SJSA1 (cell line): ENCODE measurements at regions not wholly inside any gene's neighbourhood (a gene's known extent, or its start where the extent isn't known, plus 50 kb on each side); places are given as distances from the start of the nearest gene placed in this dataset.

Experiments used
- DNase-seq, 2 experiments: peaks; one replicate each; pipeline ENCODE4 v3.0.0-alpha.2; 2015 to 2020; ENCODE audit warnings: low spot score in 2 of 2, low read depth in 1 of 2
- H3K27ac ChIP-seq: fragments of 250-450 bp; sonication (Bioruptor Pico); 2 replicates; pipeline ENCODE4 v1.5.1; 2020; ENCODE audit warnings: mild to moderate bottlenecking, moderate library complexity
- H3K27me3 ChIP-seq: fragments of 250-450 bp; sonication (Bioruptor Pico); replicated peaks from 2 replicates; pipeline ENCODE4 v1.5.1; 2020; ENCODE audit warnings: mild to moderate bottlenecking, moderate library complexity
- H3K36me3 ChIP-seq: fragments of 250-450 bp; sonication (Bioruptor Pico); 2 replicates; pipeline ENCODE4 v1.5.1; 2020; ENCODE audit warnings: mild to moderate bottlenecking
- H3K4me1 ChIP-seq: fragments of 250-450 bp; sonication (Bioruptor Pico); replicated peaks from 2 replicates; pipeline ENCODE4 v1.6.1; 2021; ENCODE audit warnings: mild to moderate bottlenecking
- H3K4me3 ChIP-seq: fragments of 250-450 bp; sonication (Bioruptor Pico); 2 replicates; pipeline ENCODE4 v1.5.1; 2020; ENCODE audit warnings: mild to moderate bottlenecking
- H3K9me3 ChIP-seq: fragments of 250-450 bp; sonication (Bioruptor Pico); replicated peaks from 2 replicates; pipeline ENCODE4 v1.5.1; 2020; ENCODE audit warnings: mild to moderate bottlenecking

DNA sequence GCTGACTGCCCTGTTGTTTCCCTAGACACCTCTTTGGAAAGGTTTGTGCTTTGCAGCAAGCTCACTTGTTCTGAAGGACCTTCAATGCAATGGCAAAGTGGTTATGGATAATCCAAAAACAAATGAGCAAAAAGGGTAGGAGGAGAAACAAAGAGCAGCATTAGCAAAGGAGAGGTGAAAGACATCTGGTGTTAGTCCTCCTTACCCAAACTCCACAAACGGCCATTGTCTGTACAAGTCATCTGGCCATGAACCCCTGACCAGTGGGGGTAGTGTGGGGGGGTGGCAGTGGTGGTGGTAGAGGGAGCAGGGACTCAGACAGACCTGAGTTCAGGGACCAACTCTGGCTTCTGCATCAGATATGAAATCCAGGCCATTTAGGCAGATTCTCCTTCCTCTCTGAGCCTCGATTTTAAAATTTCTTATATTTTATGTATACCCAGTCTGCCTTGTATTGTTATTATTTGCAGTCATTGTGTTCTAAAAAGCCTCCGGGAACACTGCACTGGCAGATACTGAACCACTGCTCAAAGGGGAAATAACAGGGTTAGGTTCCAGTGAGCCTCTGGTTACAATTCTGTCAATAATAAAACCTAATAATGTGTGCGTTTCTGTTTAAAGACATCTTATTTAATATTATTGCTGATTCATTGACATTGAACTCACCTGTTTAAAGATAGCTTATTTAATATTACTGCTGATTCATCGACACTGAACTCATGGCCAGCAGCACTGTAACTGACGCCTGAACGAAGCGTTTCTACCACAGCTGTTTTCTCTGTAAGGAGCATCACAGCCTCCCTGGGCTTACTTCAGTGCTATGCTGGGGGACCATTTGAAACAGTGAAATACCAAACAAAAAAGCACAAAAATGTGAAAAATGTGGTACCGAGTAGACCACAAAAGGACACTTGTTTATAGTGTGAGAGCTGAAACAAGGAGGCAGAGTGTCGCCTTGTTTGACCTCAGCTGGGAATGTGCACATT, 156.0 kb downstream of the SEC61B start:
- no peak overlapping the region for H3K4me3 ChIP-seq
- H3K27me3 ChIP-seq, result no peaks in the 10 kb centered on the region
- H3K36me3 ChIP-seq, result no peaks in the 10 kb centered on the region
- peak; percentile 65 to 87 for DNase-seq
- no peaks in the 10 kb centered on the region for H3K9me3 ChIP-seq
- H3K4me1 ChIP-seq, result peaks cover 30% of the 10 kb centered on the region
- H3K27ac ChIP-seq, result peak overlapping the region; percentile 66

DNA sequence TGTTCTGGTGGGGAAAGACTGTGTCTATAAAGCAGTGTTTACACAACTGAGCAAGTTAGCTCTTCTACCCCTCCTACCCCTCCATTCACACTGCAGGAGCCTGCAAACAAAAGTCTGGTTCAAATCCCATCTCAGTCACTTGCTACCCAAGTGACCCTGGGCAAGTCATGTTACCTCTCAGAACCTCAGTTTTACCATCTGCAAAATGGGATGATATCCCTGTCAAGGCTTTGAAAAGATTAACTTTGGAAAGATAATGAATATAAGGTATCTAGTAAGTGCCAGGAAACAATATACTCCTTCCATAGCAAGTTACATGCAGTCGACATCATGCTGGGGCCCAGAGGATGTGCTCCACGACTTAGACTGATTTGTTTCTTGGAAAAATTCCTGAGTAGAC, 161.5 kb downstream of the SEC61B start:
- H3K4me3 ChIP-seq, result no peak overlapping the region
- no peak for DNase-seq

DNA sequence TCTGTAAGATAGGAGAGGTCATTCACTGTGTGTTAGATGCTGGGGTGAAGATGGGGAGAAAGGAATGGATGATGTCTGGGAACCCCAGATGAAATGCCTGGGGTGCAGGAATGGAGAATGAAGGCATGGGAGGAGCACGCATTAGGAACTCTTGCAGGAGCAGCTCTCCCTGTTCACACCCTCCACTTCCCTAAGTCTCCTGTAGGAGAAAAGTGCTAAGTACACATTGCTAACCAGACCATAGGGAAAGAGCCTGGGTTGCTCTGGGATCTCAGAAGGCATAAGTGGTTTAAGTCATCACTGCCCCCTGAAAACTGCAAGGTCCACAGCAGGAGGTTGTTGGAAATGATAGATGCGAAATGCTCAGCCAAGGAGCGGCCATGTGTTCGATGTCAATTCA, 163.1 kb downstream of the SEC61B start:
- no peak overlapping the region for H3K4me3 ChIP-seq
- no peak overlapping the region for H3K27ac ChIP-seq
- no peaks in the 10 kb centered on the region for H3K9me3 ChIP-seq
- no peaks in the 10 kb centered on the region for H3K36me3 ChIP-seq
- no peaks in the 10 kb centered on the region for H3K27me3 ChIP-seq
- DNase-seq, result no peak
- H3K4me1 ChIP-seq, result peaks cover 21% of the 10 kb centered on the region

More for the DNA sequence above, 161.5 kb downstream of the SEC61B start:
- Histone ChIP-seq H3K36me3 (no peaks in the 10 kb centered on the region), H3K27ac (no peak overlapping the region), H3K4me1 (peaks cover 26% of the 10 kb centered on the region), H3K9me3 (no peaks in the 10 kb centered on the region), H3K27me3 (no peaks in the 10 kb centered on the region)

GRCh38 chr9:99385814-99386279, 163.8 kb downstream of the SEC61B start:
- no peaks in the 10 kb centered on the region for H3K36me3 ChIP-seq
- no peak overlapping the region for H3K4me3 ChIP-seq
- no peaks in the 10 kb centered on the region for H3K27me3 ChIP-seq
- no peaks in the 10 kb centered on the region for H3K9me3 ChIP-seq
- peaks cover 21% of the 10 kb centered on the region for H3K4me1 ChIP-seq
- DNase-seq, result no peak
- no peak overlapping the region for H3K27ac ChIP-seq

DNA sequence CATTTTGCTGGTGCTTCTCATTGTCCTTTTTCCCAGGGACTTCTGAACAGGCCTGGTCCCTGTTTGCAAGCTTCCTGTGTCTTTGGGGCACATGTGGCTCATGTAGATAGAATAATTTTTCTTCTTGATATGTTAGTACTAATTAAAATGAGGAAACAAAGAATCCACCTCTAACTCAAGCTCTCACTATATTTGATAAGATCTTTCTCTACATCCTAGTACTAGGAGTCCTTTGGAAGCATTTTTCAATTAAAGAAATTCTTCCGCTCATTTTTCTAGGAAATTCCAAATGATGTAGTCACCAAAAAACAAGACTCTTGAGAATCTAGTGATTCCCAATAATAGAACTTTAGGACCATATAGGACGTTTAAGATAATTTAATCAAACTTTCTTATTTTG, 165.3 kb downstream of the SEC61B start:
- Histone ChIP-seq H3K4me3 (no peak overlapping the region), H3K27ac (no peak overlapping the region), H3K4me1 (peaks cover 21% of the 10 kb centered on the region), H3K9me3 (no peaks in the 10 kb centered on the region), H3K36me3 (no peaks in the 10 kb centered on the region), H3K27me3 (no peaks in the 10 kb centered on the region)
- DNase-seq, result no peak

DNA sequence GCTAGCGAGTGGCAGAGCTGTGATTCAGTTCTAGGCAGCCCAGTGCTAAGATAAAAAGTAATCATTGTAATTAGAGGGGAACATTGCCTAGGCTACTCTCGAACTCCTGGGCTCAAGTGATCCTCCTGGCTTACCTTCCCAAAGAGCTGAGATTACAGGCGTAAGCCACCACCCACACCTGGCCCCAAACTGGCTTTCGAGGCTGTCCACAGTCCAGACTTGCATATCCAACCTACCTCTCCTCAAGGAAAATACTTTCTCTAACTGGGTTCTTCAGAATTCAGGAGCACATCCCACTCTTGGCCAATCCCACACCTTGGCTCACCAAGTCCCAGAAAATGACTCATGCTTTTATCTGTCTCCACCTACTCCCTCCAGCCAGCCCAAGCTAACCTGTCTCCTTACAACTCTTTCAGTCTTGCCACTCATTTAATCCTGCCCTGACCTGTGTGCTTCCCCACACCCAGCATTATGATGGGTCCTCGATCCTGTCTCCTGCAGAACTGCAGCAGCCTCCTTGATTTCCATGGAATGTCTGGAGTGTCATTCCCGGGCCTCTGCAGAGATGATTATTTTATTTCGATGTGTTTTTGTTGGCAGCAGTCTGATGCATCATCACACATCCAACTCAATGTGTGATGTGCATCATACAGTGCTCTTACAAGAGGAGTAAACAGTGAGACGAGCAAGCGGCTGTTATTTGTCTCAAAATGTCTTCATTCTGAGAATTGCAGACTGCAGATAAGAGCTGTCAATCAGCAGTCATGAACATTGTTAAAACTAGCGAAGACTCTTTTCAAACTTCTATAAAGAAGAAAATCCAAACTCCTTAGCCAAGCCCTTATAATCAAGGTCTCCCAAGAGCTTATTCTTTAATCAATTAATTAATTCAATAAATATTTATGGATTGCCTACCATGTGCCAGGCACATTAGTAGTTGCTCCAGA, 167.3 kb downstream of the SEC61B start:
- DNase-seq, result no peak
- H3K9me3 ChIP-seq, result no peaks in the 10 kb centered on the region

DNA sequence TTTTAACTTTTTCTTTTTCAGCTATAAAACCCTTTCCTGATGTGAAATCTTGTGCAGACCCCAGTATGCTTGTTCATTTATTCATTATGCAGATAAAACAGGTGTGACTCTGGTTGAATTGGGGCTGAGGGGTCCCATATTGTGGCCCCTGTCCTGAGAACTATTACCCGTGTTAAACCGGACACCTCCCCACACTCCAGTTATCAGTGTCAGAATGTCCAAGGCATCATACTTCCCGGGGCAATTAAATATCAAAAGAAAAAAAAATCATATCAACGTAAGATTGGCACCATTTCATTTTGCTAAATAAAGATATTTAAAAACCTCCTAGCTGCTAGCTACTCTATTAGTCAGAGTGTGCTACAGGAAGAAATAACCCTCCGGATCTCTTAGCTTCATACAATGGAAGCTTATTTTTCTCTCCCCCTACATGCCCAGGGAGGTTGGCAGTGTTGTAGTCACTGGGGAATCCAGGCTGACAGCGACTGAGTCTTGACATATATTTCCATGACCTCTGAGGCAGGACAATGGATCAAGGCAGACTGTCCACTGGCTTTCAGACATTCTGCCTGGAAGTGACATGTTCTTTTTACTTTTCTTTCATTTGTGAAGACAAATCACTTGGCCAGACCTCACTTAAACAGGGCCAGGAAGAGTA, 170.0 kb downstream of the SEC61B start:
- H3K36me3 ChIP-seq, result no peaks in the 10 kb centered on the region
- H3K27ac ChIP-seq, result no peak overlapping the region
- peaks cover 7% of the 10 kb centered on the region; the same call in 1 of the 2 replicates for H3K4me1 ChIP-seq
- no peaks in the 10 kb centered on the region for H3K27me3 ChIP-seq
- no peak for DNase-seq
- H3K4me3 ChIP-seq, result no peak overlapping the region
- H3K9me3 ChIP-seq, result no peaks in the 10 kb centered on the region

More for the DNA sequence above, 167.3 kb downstream of the SEC61B start:
- Histone ChIP-seq H3K36me3 (no peaks in the 10 kb centered on the region), H3K27me3 (no peaks in the 10 kb centered on the region), H3K4me3 (no peak overlapping the region), H3K4me1 (peaks cover 21% of the 10 kb centered on the region), H3K27ac (no peak overlapping the region)

GRCh38 chr9:99392986-99393385, 170.9 kb downstream of the SEC61B start:
- Histone ChIP-seq H3K4me3 (no peak overlapping the region), H3K27me3 (no peaks in the 10 kb centered on the region), H3K27ac (no peak overlapping the region), H3K36me3 (no peaks in the 10 kb centered on the region), H3K9me3 (no peaks in the 10 kb centered on the region), H3K4me1 (peaks cover 7% of the 10 kb centered on the region; the same call in 1 of the 2 replicates)
- no peak for DNase-seq

- no peaks in the 10 kb centered on the region for H3K27me3 ChIP-seq
- no peak for DNase-seq
- no peaks in the 10 kb centered on the region for H3K36me3 ChIP-seq
- H3K27ac ChIP-seq, result no peak overlapping the region
- no peak overlapping the region for H3K4me3 ChIP-seq
- no peaks in the 10 kb centered on the region for H3K9me3 ChIP-seq
- H3K4me1 ChIP-seq, result peaks cover 10% of the 10 kb centered on the region; the same call in 1 of the 2 replicates
Measured at GRCh38 chr9:99393993-99394392, 171.9 kb downstream of the SEC61B start.

DNA sequence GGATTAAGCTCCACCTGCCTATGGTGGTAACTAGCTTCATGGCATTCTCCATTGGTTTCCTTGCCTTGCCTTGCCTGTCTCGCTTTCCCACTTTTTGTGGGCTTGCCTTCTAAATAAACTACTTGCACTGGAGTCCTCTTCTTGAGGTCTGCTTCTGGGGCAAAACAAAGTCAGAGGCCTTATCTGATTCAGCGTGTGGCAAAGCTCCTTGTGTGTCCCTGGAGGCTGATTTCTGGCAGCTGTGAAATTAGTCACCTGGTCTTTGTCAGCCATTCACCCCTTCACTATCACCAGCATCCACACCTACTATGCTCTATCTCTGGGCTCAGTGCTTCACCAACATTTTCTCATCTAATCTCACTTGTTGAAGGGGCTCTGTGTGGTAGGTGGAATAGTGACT, 176.2 kb downstream of the SEC61B start:
- Histone ChIP-seq H3K4me3 (no peak overlapping the region), H3K4me1 (peaks cover 26% of the 10 kb centered on the region), H3K36me3 (no peaks in the 10 kb centered on the region), H3K9me3 (no peaks in the 10 kb centered on the region), H3K27me3 (no peaks in the 10 kb centered on the region), H3K27ac (no peak overlapping the region)
- DNase-seq, result no peak

DNA sequence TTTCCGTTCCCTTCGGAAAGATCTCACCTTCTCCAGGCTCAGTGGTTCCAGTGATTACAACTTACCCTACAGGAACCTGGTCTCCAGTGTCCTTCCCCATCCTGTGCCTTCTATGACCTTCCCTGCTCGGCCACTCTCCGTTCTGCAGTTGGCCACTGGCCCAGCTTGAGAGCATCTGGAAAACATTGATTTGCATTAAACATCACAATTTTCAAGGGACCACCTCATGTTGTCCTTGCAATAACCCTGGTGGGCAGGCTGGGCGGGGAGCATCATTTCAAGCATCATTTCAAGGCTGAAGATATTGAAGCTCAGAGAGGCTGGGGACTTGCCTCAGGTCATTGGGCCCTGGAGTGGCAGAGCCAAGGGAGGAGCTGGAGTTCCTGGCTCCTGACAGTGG, 177.4 kb downstream of the SEC61B start:
- Histone ChIP-seq H3K27me3 (no peaks in the 10 kb centered on the region), H3K27ac (no peak overlapping the region), H3K4me1 (peaks cover 26% of the 10 kb centered on the region), H3K9me3 (no peaks in the 10 kb centered on the region), H3K36me3 (no peaks in the 10 kb centered on the region), H3K4me3 (no peak overlapping the region)
- DNase-seq, result no peak

DNA sequence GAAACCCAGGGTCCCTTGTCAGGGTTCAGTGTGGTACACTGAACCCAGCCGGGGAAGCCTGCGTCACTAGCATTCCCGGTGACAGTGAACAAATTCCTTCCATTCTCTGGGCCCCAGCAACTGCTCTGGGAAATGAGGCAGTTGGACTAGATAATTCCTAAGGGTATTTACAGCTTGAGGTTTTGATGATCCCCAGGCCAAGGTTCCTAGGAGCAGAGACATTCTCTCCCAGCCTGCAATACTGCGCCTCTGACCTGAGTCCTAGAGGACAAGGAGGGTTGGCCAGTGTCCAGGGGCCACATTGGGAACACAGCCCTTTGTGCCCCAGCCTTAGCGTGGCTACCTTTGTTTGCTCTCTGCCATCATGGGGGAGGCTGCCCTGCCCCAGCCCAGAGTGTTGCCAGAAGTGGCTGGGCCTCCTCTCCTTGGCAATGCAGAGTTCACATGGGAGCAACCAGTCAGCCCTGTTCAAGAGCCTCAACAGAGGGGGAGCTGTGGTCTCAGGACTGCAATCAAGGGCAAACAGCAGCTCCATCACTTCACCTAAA, 178.2 kb downstream of the SEC61B start:
- H3K9me3 ChIP-seq, result no peaks in the 10 kb centered on the region
- H3K27me3 ChIP-seq, result no peaks in the 10 kb centered on the region
- no peak for DNase-seq
- no peak overlapping the region for H3K4me3 ChIP-seq
- peaks cover 26% of the 10 kb centered on the region for H3K4me1 ChIP-seq
- H3K36me3 ChIP-seq, result no peaks in the 10 kb centered on the region
- no peak overlapping the region for H3K27ac ChIP-seq
